HG02885 (cell line): ENCODE measurements at regions not wholly inside any gene's neighbourhood (a gene's known extent, or its start where the extent isn't known, plus 50 kb on each side); places are given as distances from the start of the nearest gene placed in this dataset.
"Not testable (repeated sequence)": the region's sequence is repeated elsewhere in the genome, so short reads cannot be mapped to it uniquely, and the experiment has no call there.

Experiments used
- ATAC-seq: cut with Tn5 transposase; IDR thresholded peaks from one replicate; pipeline ENCODE4 v1.9.1; 2021; ENCODE audit warnings: mild to moderate bottlenecking; ENCODE audit not compliant: unreplicated experiment, poor library complexity

- ATAC-seq, result no peak
Observed at GRCh38 chr6:2351090-2351489, 105.7 kb upstream of the GMDS start.

- no peak for ATAC-seq
Observed at GRCh38 chr6:2346078-2346477, 100.7 kb upstream of the GMDS start.

- no peak for ATAC-seq
Observed at GRCh38 chr6:2344319-2344905, 99.0 kb upstream of the GMDS start.

- no peak for ATAC-seq
Observed at GRCh38 chr6:2327591-2327990, 82.2 kb upstream of the GMDS start.

- ATAC-seq, result no peak
Observed at GRCh38 chr6:2324166-2324953, 79.0 kb upstream of the GMDS start.

GRCh38 chr6:2317498-2317897 is 72.1 kb upstream of the GMDS start:
- not testable (repeated sequence) for ATAC-seq

- no peak for ATAC-seq
Observed at GRCh38 chr6:2314641-2315040, 69.2 kb upstream of the GMDS start.

GRCh38 chr6:2310042-2310441 is 64.6 kb upstream of the GMDS start:
- no peak for ATAC-seq

GRCh38 chr6:2309122-2309521 is 63.7 kb upstream of the GMDS start:
- ATAC-seq, result no peak

GRCh38 chr6:2307799-2308198 is 62.4 kb upstream of the GMDS start:
- no peak for ATAC-seq

- no peak for ATAC-seq
Observed at GRCh38 chr6:2305951-2306350, 60.5 kb upstream of the GMDS start.

GRCh38 chr6:2302482-2302881 is 57.1 kb upstream of the GMDS start:
- not testable (repeated sequence) for ATAC-seq

- ATAC-seq, result no peak
Observed at GRCh38 chr6:2296781-2297180, 51.4 kb upstream of the GMDS start.
